GM12875 (cell line): ENCODE measurements at regions not wholly inside any gene's neighbourhood (a gene's known extent, or its start where the extent isn't known, plus 50 kb on each side); places are given as distances from the start of the nearest gene placed in this dataset.

Experiments
- H3K4me3 ChIP-seq: one replicate; pipeline ENCODE4 v1.5.1; 2011; ENCODE audit warnings: low read depth, low read length, control low read depth
- CTCF ChIP-seq: IDR thresholded peaks from 2 replicates; pipeline ENCODE4 v1.5.1; 2011; ENCODE audit warnings: low read depth, mild to moderate bottlenecking, control low read depth, inconsistent platforms, low read length, moderate library complexity, borderline replicate concordance; ENCODE audit not compliant: insufficient read depth

- no peak for TF ChIP-seq CTCF
- no peak overlapping the region for H3K4me3 ChIP-seq
Measured at GRCh38 chr3:177483182-177483967, 286.1 kb upstream of the TBL1XR1 start.

GRCh38 chr3:177484206-177484605 lies 286.9 kb upstream of the TBL1XR1 start:
- TF ChIP-seq CTCF, result no peak

GRCh38 chr3:177484926-177485325 lies 287.6 kb upstream of the TBL1XR1 start:
- no peak for TF ChIP-seq CTCF
- no peak overlapping the region for H3K4me3 ChIP-seq

More at GRCh38 chr3:177484206-177484605, 286.9 kb upstream of the TBL1XR1 start:
- H3K4me3 ChIP-seq, result no peak overlapping the region

- no peak overlapping the region for H3K4me3 ChIP-seq
- TF ChIP-seq CTCF, result no peak
Measured at GRCh38 chr3:177487635-177488186, 290.4 kb upstream of the TBL1XR1 start.

- H3K4me3 ChIP-seq, result no peak overlapping the region
- no peak for TF ChIP-seq CTCF
Measured at GRCh38 chr3:177488740-177489139, 291.5 kb upstream of the TBL1XR1 start.

GRCh38 chr3:177490626-177491025 lies 293.3 kb upstream of the TBL1XR1 start:
- TF ChIP-seq CTCF, result no peak
- no peak overlapping the region for H3K4me3 ChIP-seq
